ENCODE measurements at regions not wholly inside any gene's neighbourhood (a gene's known extent, or its start where the extent isn't known, plus 50 kb on each side); places are given as distances from the start of the nearest gene placed in this dataset.

GRCh38 chrX:1103360-1103759, 109.1 kb downstream of the CRLF2 start (continued):
- TF ChIP-seq CHD7 (IDR thresholded peaks at IDR 0.05; ENCODE audit: insufficient replicate concordance, low read length) = no peak
- no peak for TF ChIP-seq ATF3 (IDR thresholded peaks at IDR 0.05; ENCODE audit: insufficient read depth, low read depth, low read length)
- no peak for TF ChIP-seq E2F6 (IDR thresholded peaks at IDR 0.05)

Data from H1 (cell line).